H1 (cell line): ENCODE measurements at regions not wholly inside any gene's neighbourhood (a gene's known extent, or its start where the extent isn't known, plus 50 kb on each side); places are given as distances from the start of the nearest gene placed in this dataset.

Experiments
- CTCF ChIA-PET: fragments of 300-600 bp; sonication (Branson Sonifier 250); formaldehyde crosslinking; loops from one replicate; lab custom pipeline; 2021; ENCODE audit not compliant: partially characterized antibody; lab: Charles Lee
- POLR2A ChIA-PET: fragments of 300-600 bp; sonication (Branson Sonifier 250); formaldehyde crosslinking; loops from one replicate; lab custom pipeline; 2021; ENCODE audit warnings: inconsistent platforms; ENCODE audit not compliant: partially characterized antibody; lab: Charles Lee
- DNase-seq, 2 experiments: peaks; one replicate each; pipeline versions ENCODE4 v3.0.0 to v3.0.0-alpha.2; 2010 to 2022; ENCODE audit warnings: low spot score in 2 of 2, low read depth in 1 of 2, mixed read lengths in 1 of 2
- FAIRE-seq: peaks from 2 replicates; lab custom pipeline; 2011; peaks lifted over from hg19 to GRCh38; lab: Jason Lieb, UNC
- H2AFZ ChIP-seq: 2 replicates; pipeline ENCODE4 v1.8.1; 2012; ENCODE audit warnings: low read length, inconsistent platforms
- H2AK5ac ChIP-seq: 2 replicates; pipeline ENCODE4 v1.6.1; 2013; ENCODE audit warnings: low read depth, low read length
- H2BK120ac ChIP-seq: replicated peaks from 2 replicates; pipeline ENCODE3; 2013; ENCODE audit warnings: low read depth, low read length, inconsistent platforms
- H2BK12ac ChIP-seq: 2 replicates; pipeline ENCODE4 v1.6.1; 2013; ENCODE audit warnings: low read depth, low read length
- H2BK15ac ChIP-seq: 2 replicates; pipeline ENCODE4 v1.6.1; 2013; ENCODE audit warnings: low read length
- H2BK20ac ChIP-seq: 2 replicates; pipeline ENCODE4 v1.6.1; 2013; ENCODE audit warnings: low read length
- H2BK5ac ChIP-seq: 2 replicates; pipeline ENCODE4 v1.6.1; 2013; ENCODE audit warnings: low read depth, low read length
- H3K14ac ChIP-seq: 2 replicates; pipeline ENCODE4 v1.6.1; 2013; ENCODE audit warnings: inconsistent platforms; ENCODE audit not compliant: insufficient read length
- H3K18ac ChIP-seq: 2 replicates; pipeline ENCODE4 v1.6.1; 2013; ENCODE audit warnings: low read length; ENCODE audit errors: extremely low read depth
- H3K23ac ChIP-seq: 2 replicates; pipeline ENCODE4 v1.6.1; 2013; ENCODE audit warnings: inconsistent platforms; ENCODE audit not compliant: insufficient read length
- H3K23me2 ChIP-seq: 2 replicates; pipeline ENCODE4 v1.6.1; 2013; ENCODE audit warnings: low read depth, low read length
- H3K27ac ChIP-seq: 2 replicates; pipeline ENCODE4 v1.6.1; 2011; ENCODE audit warnings: low read depth, low read length, inconsistent platforms
- H3K27me3 ChIP-seq, 4 experiments: replicated peaks in 1 of 4; 1 replicate in 1 of 4; 2 replicates in 3 of 4; pipeline versions ENCODE4 v1.6.1 to v1.8.1; 2011 to 2013; ENCODE audit warnings: low read length in 3 of 4, mild to moderate bottlenecking in 3 of 4, inconsistent platforms in 2 of 4, mixed read lengths in 2 of 4, moderate library complexity in 1 of 4; ENCODE audit not compliant: control insufficient read depth in 3 of 4, insufficient read depth in 3 of 4; ENCODE audit errors: extremely low read depth in 1 of 4
- H3K36me3 ChIP-seq, 4 experiments: 2 replicates each; pipeline versions ENCODE4 v1.6.1 to v1.8.1; 2011 to 2013; ENCODE audit warnings: mild to moderate bottlenecking in 4 of 4, low read length in 3 of 4, moderate library complexity in 2 of 4, control low read depth in 1 of 4, inconsistent platforms in 1 of 4; ENCODE audit not compliant: insufficient read depth in 4 of 4, control insufficient read depth in 2 of 4
- H3K4ac ChIP-seq: replicated peaks from 2 replicates; pipeline ENCODE3; 2013; ENCODE audit warnings: low read length, low read depth, mixed read lengths, inconsistent platforms; ENCODE audit not compliant: insufficient read length
- H3K4me1 ChIP-seq, 4 experiments: replicated peaks in 1 of 4; 1 replicate in 1 of 4; 2 replicates in 3 of 4; pipeline versions ENCODE4 v1.6.1 to v1.8.1; 2011 to 2013; ENCODE audit warnings: low read length in 3 of 4, inconsistent platforms in 2 of 4, mixed read lengths in 1 of 4; ENCODE audit not compliant: insufficient read depth in 4 of 4, control insufficient read depth in 3 of 4
- H3K4me2 ChIP-seq, 2 experiments: 2 replicates each; pipeline versions ENCODE4 v1.6.1 to v1.8.1; 2011 to 2013; ENCODE audit warnings: low read depth in 2 of 2, low read length in 2 of 2, control low read depth in 1 of 2, inconsistent platforms in 1 of 2, mild to moderate bottlenecking in 1 of 2; ENCODE audit not compliant: insufficient read depth in 1 of 2
- H3K4me3 ChIP-seq, 4 experiments: fragments of 200-600, 300-600 bp in 1 of 4; sonication (generic), shearing (Covaris generic), sonication (Bioruptor Twin) in 1 of 4; 2 replicates each; pipeline versions ENCODE4 v1.5.1 to v1.8.1; 2011 to 2016; ENCODE audit warnings: low read length in 4 of 4, low read depth in 3 of 4, control low read depth in 2 of 4, inconsistent platforms in 2 of 4, mild to moderate bottlenecking in 2 of 4, mixed read lengths in 1 of 4, moderate library complexity in 1 of 4; ENCODE audit not compliant: insufficient read depth in 2 of 4; ENCODE audit errors: extremely low read depth in 1 of 4
- H3K56ac ChIP-seq: replicated peaks from 2 replicates; pipeline ENCODE3; 2013; ENCODE audit warnings: low read depth, mild to moderate bottlenecking, mixed read lengths, low read length, inconsistent platforms; ENCODE audit not compliant: insufficient read length
- H3K79me1 ChIP-seq: 2 replicates; pipeline ENCODE4 v1.6.1; 2013; ENCODE audit warnings: low read depth, low read length, control low read depth
- H3K79me2 ChIP-seq, 2 experiments: 2 replicates each; pipeline versions ENCODE4 v1.6.1 to v1.8.1; 2012 to 2013; ENCODE audit warnings: low read length in 2 of 2, mild to moderate bottlenecking in 2 of 2, inconsistent platforms in 1 of 2; ENCODE audit not compliant: insufficient read depth in 2 of 2, control insufficient read depth in 1 of 2
- H3K9ac ChIP-seq, 4 experiments: replicated peaks in 1 of 4; 1 replicate in 1 of 4; 2 replicates in 3 of 4; pipeline versions ENCODE4 v1.6.1 to v1.8.1; 2011 to 2013; ENCODE audit warnings: low read depth in 3 of 4, low read length in 3 of 4, control low read depth in 2 of 4, mild to moderate bottlenecking in 2 of 4, moderate library complexity in 2 of 4, inconsistent platforms in 1 of 4; ENCODE audit errors: extremely low read depth in 1 of 4
- H3K9me3 ChIP-seq, 2 experiments: 2 replicates each; pipeline versions ENCODE4 v1.6.1 to v1.8.1; 2012 to 2013; ENCODE audit warnings: mild to moderate bottlenecking in 2 of 2, moderate library complexity in 2 of 2, control low read depth in 1 of 2, inconsistent platforms in 1 of 2, low read depth in 1 of 2, low read length in 1 of 2, mixed read lengths in 1 of 2; ENCODE audit not compliant: insufficient read depth in 2 of 2
- H4K20me1 ChIP-seq, 2 experiments: replicated peaks in 1 of 2; 2 replicates each; pipeline versions ENCODE3 to v1.8.1; 2011 to 2013; ENCODE audit warnings: inconsistent platforms in 2 of 2, low read length in 2 of 2, mild to moderate bottlenecking in 1 of 2; ENCODE audit not compliant: insufficient read depth in 2 of 2, control insufficient read depth in 1 of 2
- H4K5ac ChIP-seq: 2 replicates; pipeline ENCODE4 v1.6.1; 2013; ENCODE audit warnings: low read length, low read depth, mixed read lengths, inconsistent platforms; ENCODE audit not compliant: insufficient read length
- H4K8ac ChIP-seq: 2 replicates; pipeline ENCODE4 v1.8.0; 2013; ENCODE audit warnings: mild to moderate bottlenecking, moderate library complexity, low read length, inconsistent platforms; ENCODE audit not compliant: insufficient read depth; ENCODE audit errors: extremely low read depth
- H4K91ac ChIP-seq: replicated peaks from 2 replicates; pipeline ENCODE3; 2013; ENCODE audit warnings: low read length, mixed read lengths, inconsistent platforms; ENCODE audit not compliant: insufficient read length
- ATF3 ChIP-seq: IDR thresholded peaks from 2 replicates; pipeline ENCODE4 v1.6.1; 2011; ENCODE audit warnings: low read depth, mild to moderate bottlenecking, low read length; ENCODE audit not compliant: insufficient read depth
- CTBP2 ChIP-seq: IDR thresholded peaks from 2 replicates; pipeline ENCODE4 v1.7.0; 2011; ENCODE audit warnings: borderline replicate concordance, mild to moderate bottlenecking, moderate library complexity, mixed read lengths, low read length; ENCODE audit not compliant: insufficient read depth, insufficient read length
- SIRT6 ChIP-seq: IDR thresholded peaks from one replicate; pipeline ENCODE4 v1.7.1; 2012; ENCODE audit warnings: low read length, inconsistent platforms
- TAF7 ChIP-seq: optimal IDR thresholded peaks from 2 replicates; pipeline ENCODE3; 2011; ENCODE audit warnings: low read depth, mild to moderate bottlenecking, inconsistent platforms, low read length, moderate library complexity, borderline replicate concordance
- YY1 ChIP-seq: IDR thresholded peaks from 2 replicates; pipeline ENCODE4 v1.6.1; 2011; ENCODE audit warnings: low read depth, mild to moderate bottlenecking, low read length
- WGBS, 2 experiments: shearing (Covaris generic) in 1 of 2; methylation state at CpG; one replicate each; pipeline versions ENCODE4 v1.1.6 to v1.1.7; 2013 to 2015; ENCODE audit warnings: low lambda C conversion rate in 2 of 2, mixed read lengths in 2 of 2, inconsistent platforms in 1 of 2, low coverage in 1 of 2, missing lambda C conversion rate in 1 of 2; ENCODE audit not compliant: insufficient replicate concordance in 2 of 2, insufficient coverage in 1 of 2, insufficient read length in 1 of 2; ENCODE audit errors: extremely low coverage in 1 of 2, missing lambda C conversion rate in 1 of 2; 5-methylcytosine and 5-hydroxymethylcytosine counted together

- CTCF ChIA-PET, result interaction anchor here (0.6 to 1.7 kb wide), 3 partner anchors 106 to 245 kb away, joined by 3 read pairs; no protein-coding TSS in a partner anchor
Observed at GRCh38 chr1:30037251-30038118, 685.9 kb downstream of the MATN1 start.

More at GRCh38 chr1:30037251-30038118, 685.9 kb downstream of the MATN1 start:
- Histone ChIP-seq H3K14ac (no peak overlapping the region), H4K5ac (no peak overlapping the region), H2BK5ac (no peak overlapping the region)
- TF ChIP-seq YY1 (no peak), TAF7 (no peak), ATF3 (no peak), SIRT6 (no peak), CTBP2 (no peak)
- TF ChIP-seq, all 59 proteins: peak for 0
- Histone ChIP-seq H4K91ac (no peak overlapping the region), H3K36me3 (no peaks in the 10 kb centered on the region), H2BK20ac (no peak overlapping the region), H4K8ac (no peak overlapping the region; the same call in 1 of the 2 replicates), H3K27ac (no peak overlapping the region), H3K4me1 (peaks cover 0 to 4% (median 1%) of the 10 kb centered on the region in 4 experiments; a peak in 2 of 7 replicates), H3K23me2 (no peaks in the 10 kb centered on the region), H3K4ac (peak overlapping the region; percentile 40), H2AK5ac (0 out of 2 replicates have a peak overlapping the region, but pooled peaks have one; percentile 26), H3K27me3 (no peaks in the 10 kb centered on the region), H2AFZ (no peak overlapping the region), H3K9me3 (peaks cover 3 to 4% of the 10 kb centered on the region in 2 experiments; a peak in 2 of 4 replicates), H3K79me2 (no peaks in the 10 kb centered on the region), H3K79me1 (no peaks in the 10 kb centered on the region), H3K18ac (no peak overlapping the region), H3K4me2 (no peak overlapping the region), H3K23ac (no peak overlapping the region), H2BK120ac (no peak overlapping the region), H2BK15ac (peak overlapping the region; percentile 46; the same call in 1 of the 2 replicates), H4K20me1 (no peaks in the 10 kb centered on the region), H3K9ac (no peak overlapping the region), H3K56ac (no peak overlapping the region), H2BK12ac (0 out of 2 replicates have a peak overlapping the region, but pooled peaks have one; percentile 80), H3K4me3 (no peak overlapping the region)
- 91% methylated on average over 10 of the region's 10 CpGs; no CpG with 5 or more reads in 1 of the 2 experiments for WGBS, 2 experiments
- POLR2A ChIA-PET, result interaction anchor here (0.9 kb wide), 1 partner anchor 19 kb away, joined by 4 read pairs; no protein-coding TSS in a partner anchor
- FAIRE-seq (no peak), DNase-seq (peak in 1 of 2 experiments; percentile 26)
